Left lung (tissue), 4 donors: ENCODE measurements at regions not wholly inside any gene's neighbourhood (a gene's known extent, or its start where the extent isn't known, plus 50 kb on each side); places are given as distances from the start of the nearest gene placed in this dataset.

Source experiments
- ATAC-seq: fragments of 200-7000 bp; cut with Tn5 transposase; one replicate; pipeline ENCODE4 v1.9.1; 2020; ENCODE audit warnings: moderate library complexity
- DNase-seq, 4 donors: peaks; one replicate each; pipeline ENCODE4 v3.0.0-alpha.2; 2013 to 2020
- H3K27ac ChIP-seq, 2 donors: fragments of 200-600 bp; sonication (generic) in 1 of 2; one replicate each; pipeline versions ENCODE4 v1.5.0 to v1.8.0; 2020 to 2021
- H3K27me3 ChIP-seq, 2 donors: fragments of 200-600 bp; sonication (generic) in 1 of 2; one replicate each; pipeline versions ENCODE4 v1.5.0 to v1.8.0; 2020 to 2021
- H3K36me3 ChIP-seq, 2 donors: fragments of 200-600 bp; sonication (generic) in 1 of 2; one replicate each; pipeline versions ENCODE4 v1.5.0 to v1.8.0; 2020 to 2021
- H3K4me1 ChIP-seq, 2 donors: fragments of 200-600 bp; one replicate each; pipeline ENCODE4 v1.8.0; 2021
- H3K4me3 ChIP-seq, 2 donors: fragments of 200-600 bp; sonication (generic) in 1 of 2; one replicate each; pipeline versions ENCODE4 v1.5.0 to v1.8.0; 2020 to 2021; ENCODE audit warnings: mild to moderate bottlenecking in 1 of 2
- H3K9me3 ChIP-seq, 2 donors: fragments of 200-600 bp; sonication (generic) in 1 of 2; one replicate each; pipeline versions ENCODE4 v1.5.0 to v1.8.0; 2020 to 2021
- CTCF ChIP-seq, 2 donors: fragments of 200-600 bp; sonication (generic) in 1 of 2; IDR thresholded peaks; one replicate each; pipeline versions ENCODE4 v1.5.0 to v1.8.0; 2021; ENCODE audit warnings: antibody characterized with exemption in 2 of 2
- intact Hi-C, 2 donors: fragments of 100-400 bp; cut with DNase I; formaldehyde crosslinking; loops; one replicate each; pipeline versions ENCODE4 v1.11.2 to v1.14.2; 2022
- donor health status: DM: no; HTN: yes; CAD: no.
- donor health status: DM: no; HTN: no; CAD: no.

- Histone ChIP-seq H3K27me3 (peaks cover 0 to 14% of the 10 kb centered on the region in 2 donors), H3K4me1 (no peaks in the 10 kb centered on the region), H3K27ac (no peak overlapping the region), H3K4me3 (no peak overlapping the region), H3K36me3 (no peaks in the 10 kb centered on the region), H3K9me3 (peaks cover 0 to 18% of the 10 kb centered on the region in 2 donors)
- peak in 1 of 4 donors; percentile 3 for DNase-seq
- peak; percentile 35 to 50 for TF ChIP-seq CTCF (IDR thresholded peaks at IDR 0.05)
- intact Hi-C loops, result no loop called here
- ATAC-seq, result peak; percentile 37
Measured at GRCh38 chr12:125402874-125403789, 337.9 kb downstream of the AACS start.

- Histone ChIP-seq H3K9me3 (peaks cover 0 to 14% of the 10 kb centered on the region in 2 donors), H3K27me3 (peaks cover 0 to 14% of the 10 kb centered on the region in 2 donors), H3K4me3 (no peak overlapping the region), H3K36me3 (no peaks in the 10 kb centered on the region), H3K4me1 (no peaks in the 10 kb centered on the region), H3K27ac (no peak overlapping the region)
- no peak for TF ChIP-seq CTCF (IDR thresholded peaks at IDR 0.05)
- no peak for ATAC-seq
- intact Hi-C loops, result no loop called here
- no peak for DNase-seq
Measured at GRCh38 chr12:125403843-125404242, 338.6 kb downstream of the AACS start.

DNA sequence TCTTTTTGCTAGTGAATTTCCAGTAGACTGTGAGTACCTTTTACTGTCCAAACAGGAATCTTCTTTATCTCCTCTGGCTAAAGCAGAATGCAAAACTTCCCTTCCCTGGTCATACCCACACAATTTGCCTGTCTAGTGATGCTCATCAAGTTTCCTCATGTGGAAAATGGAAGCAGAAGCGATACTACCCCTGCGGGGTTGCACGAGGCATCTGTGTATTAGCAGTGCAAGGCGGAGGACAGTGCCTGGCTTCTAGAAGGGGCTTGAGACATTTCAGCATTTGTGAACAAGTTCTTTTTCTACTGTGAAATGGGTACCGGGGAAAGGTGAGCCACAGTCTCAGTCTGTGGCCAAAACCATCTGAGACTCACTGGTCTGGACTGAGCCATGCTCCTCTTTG is 340.9 kb downstream of the AACS start:
- Histone ChIP-seq H3K4me3 (no peak overlapping the region), H3K9me3 (peaks cover 0 to 9% of the 10 kb centered on the region in 2 donors), H3K27me3 (peaks cover 0 to 14% of the 10 kb centered on the region in 2 donors), H3K36me3 (no peaks in the 10 kb centered on the region), H3K4me1 (no peaks in the 10 kb centered on the region), H3K27ac (no peak overlapping the region)
- no peak for TF ChIP-seq CTCF (IDR thresholded peaks at IDR 0.05)
- DNase-seq, result no peak
- intact Hi-C loops, result no loop called here
- no peak for ATAC-seq

DNA sequence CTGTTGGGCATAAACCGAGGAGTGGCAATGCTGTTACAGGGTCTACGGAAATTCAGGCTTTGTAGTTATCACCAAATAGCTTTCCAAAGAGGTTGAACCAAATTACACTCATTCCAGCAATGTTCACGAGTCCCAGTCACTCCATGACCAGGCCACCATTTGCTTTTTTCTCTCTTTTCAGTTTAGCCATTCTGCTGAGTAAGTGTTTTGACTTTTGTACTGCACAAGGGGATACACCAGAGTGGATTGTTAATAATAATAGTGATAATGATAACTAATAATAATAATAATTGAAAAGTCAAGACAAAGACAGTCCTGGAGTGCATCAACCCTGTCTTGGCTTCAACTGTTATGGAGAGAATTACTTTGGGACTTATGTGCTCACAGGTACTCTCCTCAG is 343.5 kb downstream of the AACS start:
- ATAC-seq (no peak), DNase-seq (no peak)
- no peak overlapping the region for H3K4me3 ChIP-seq
- no peaks in the 10 kb centered on the region for H3K4me1 ChIP-seq
- no peak for TF ChIP-seq CTCF (IDR thresholded peaks at IDR 0.05)
- no peaks in the 10 kb centered on the region for H3K36me3 ChIP-seq
- peaks cover 0 to 13% of the 10 kb centered on the region in 2 donors for H3K27me3 ChIP-seq
- intact Hi-C loops, result no loop called here
- no peaks in the 10 kb centered on the region for H3K9me3 ChIP-seq
- no peak overlapping the region for H3K27ac ChIP-seq

GRCh38 chr12:125412506-125412905 is 347.3 kb downstream of the AACS start:
- no peak for DNase-seq
- Histone ChIP-seq H3K27me3 (no peaks in the 10 kb centered on the region), H3K36me3 (no peaks in the 10 kb centered on the region), H3K4me1 (no peaks in the 10 kb centered on the region), H3K27ac (no peak overlapping the region), H3K9me3 (no peaks in the 10 kb centered on the region), H3K4me3 (no peak overlapping the region)
- TF ChIP-seq CTCF (IDR thresholded peaks at IDR 0.05), result no peak
- intact Hi-C loops, result no loop called here
- ATAC-seq, result no peak
